K562 (cell line): ENCODE measurements at regions not wholly inside any gene's neighbourhood (a gene's known extent, or its start where the extent isn't known, plus 50 kb on each side); places are given as distances from the start of the nearest gene placed in this dataset.
A peak's percentile ranks its signal among the peaks of the same experiment; 100 is the strongest.

Source experiments
- ATAC-seq: fragments of 200-7000 bp; cut with Tn5 transposase; 3 replicates; pipeline ENCODE4 v1.9.1; 2020; ENCODE audit warnings: moderate library complexity
- BruUV-seq: library from RNA; stranded (reverse); fragments of 400-500 nt; replicated peaks from 2 replicates; lab custom pipeline; 2021; lab: Mats Ljungman, UMichigan
- CTCF ChIA-PET: fragments of 300-600 bp; formaldehyde crosslinking; extraction: SDS; loops from one replicate; lab custom pipeline; 2021; ENCODE audit warnings: low intra/inter-chr PET ratio; lab: Yijun Ruan, JAX
- POLR2A ChIA-PET: fragments of 300-600, 350-650 bp; sonication (Branson Sonifier 250); formaldehyde crosslinking; extraction: SDS; loops from one replicate; lab custom pipeline; 2021; ENCODE audit warnings: antibody characterized with exemption, inconsistent platforms; lab: Yijun Ruan, JAX
- DNase-seq, 4 experiments: peaks; one replicate each; pipeline versions ENCODE4 v3.0.0 to v3.0.0-alpha.2; 2011 to 2018; ENCODE audit warnings: low spot score in 3 of 4, mixed read lengths in 3 of 4; ENCODE audit errors: extremely low read depth in 1 of 4
- FAIRE-seq: peaks from 2 replicates; lab custom pipeline; 2011; peaks lifted over from hg19 to GRCh38; lab: Jason Lieb, UNC
- H2AFZ ChIP-seq: 2 replicates; pipeline ENCODE4 v1.6.0; 2011; ENCODE audit warnings: low read depth, low read length, control low read depth, inconsistent platforms
- H3K27ac ChIP-seq: fragments of 200-600 bp; 3 replicates; pipeline ENCODE4 v1.8.0; 2011; ENCODE audit warnings: low read depth, mild to moderate bottlenecking, control low read depth, inconsistent platforms, low read length, moderate library complexity, mixed read lengths; ENCODE audit errors: extremely low read depth
- H3K27me3 ChIP-seq, 2 experiments: fragments of 300-600 bp in 1 of 2; 2 replicates in 1 of 2; 3 replicates in 1 of 2; pipeline versions ENCODE4 v1.6.0 to v1.8.0; 2011; ENCODE audit warnings: inconsistent platforms in 2 of 2, low read length in 2 of 2, mild to moderate bottlenecking in 1 of 2, mixed read lengths in 1 of 2, moderate library complexity in 1 of 2; ENCODE audit not compliant: control insufficient read depth in 2 of 2, insufficient read depth in 2 of 2
- H3K36me3 ChIP-seq: fragments of 300-600 bp; 3 replicates; pipeline ENCODE4 v1.8.0; 2011; ENCODE audit warnings: mild to moderate bottlenecking, low read length, inconsistent platforms; ENCODE audit not compliant: control insufficient read depth, insufficient read depth
- H3K4me1 ChIP-seq, 2 experiments: fragments of 200-600 bp in 1 of 2; replicated peaks in 1 of 2; 2 replicates in 1 of 2; 3 replicates in 1 of 2; pipeline versions ENCODE4 v1.5.1 to v1.8.0; 2011; ENCODE audit warnings: inconsistent platforms in 2 of 2, low read length in 2 of 2, mild to moderate bottlenecking in 1 of 2, mixed read lengths in 1 of 2, moderate library complexity in 1 of 2; ENCODE audit not compliant: control insufficient read depth in 2 of 2, insufficient read depth in 2 of 2
- H3K4me2 ChIP-seq: 2 replicates; pipeline ENCODE4 v1.6.1; 2011; ENCODE audit warnings: low read length, control low read depth, inconsistent platforms, mixed read lengths; ENCODE audit not compliant: insufficient read depth
- H3K4me3 ChIP-seq: fragments of 200-600 bp; sonication (generic), shearing (Covaris generic); 2 replicates; pipeline ENCODE4 v1.5.1; 2016; ENCODE audit warnings: control low read depth, inconsistent platforms
- H3K79me2 ChIP-seq: fragments of 200-600 bp; 3 replicates; pipeline ENCODE4 v1.8.0; 2011; ENCODE audit warnings: low read length, inconsistent platforms; ENCODE audit not compliant: control insufficient read depth, insufficient read depth
- H3K9ac ChIP-seq, 2 experiments: 2 replicates each; pipeline versions ENCODE4 v1.6.0 to v1.6.1; 2011; ENCODE audit warnings: low read depth in 2 of 2, low read length in 2 of 2, control low read depth in 1 of 2, inconsistent platforms in 1 of 2, mild to moderate bottlenecking in 1 of 2, mixed read lengths in 1 of 2; ENCODE audit not compliant: insufficient read depth in 1 of 2
- H3K9me1 ChIP-seq: one replicate; pipeline ENCODE4 v1.6.0; 2011; ENCODE audit warnings: inconsistent platforms, mild to moderate bottlenecking, low read length, moderate library complexity; ENCODE audit not compliant: control insufficient read depth, insufficient read depth
- H3K9me3 ChIP-seq: replicated peaks from 2 replicates; pipeline ENCODE4 v1.5.1; 2011; ENCODE audit warnings: low read depth, low read length, inconsistent platforms; ENCODE audit not compliant: control insufficient read depth, insufficient read depth
- H4K20me1 ChIP-seq: replicated peaks from 2 replicates; pipeline ENCODE4 v1.6.1; 2011; ENCODE audit warnings: low read length, inconsistent platforms, mixed read lengths; ENCODE audit not compliant: control insufficient read depth, insufficient read depth
- ARID2 ChIP-seq: fragments of 450-650 bp; IDR thresholded peaks from 2 replicates; pipeline ENCODE4 v1.6.1; 2017; ENCODE audit warnings: antibody characterized with exemption, mild to moderate bottlenecking
- BRF2 ChIP-seq: IDR thresholded peaks from 3 replicates; pipeline ENCODE4 v1.6.1; 2011; ENCODE audit warnings: borderline replicate concordance, mild to moderate bottlenecking; ENCODE audit not compliant: insufficient read length, insufficient read depth
- FOXP4 ChIP-seq: sonication (generic); formaldehyde crosslinking; IDR thresholded peaks from 2 replicates; pipeline ENCODE4 v1.8.0; 2022; ENCODE audit warnings: mild to moderate bottlenecking, missing genetic modification reagents, borderline replicate concordance
- MEF2D ChIP-seq: conservative IDR thresholded peaks from 2 replicates; pipeline ENCODE4 v1.6.1; 2016; ENCODE audit warnings: low read depth, missing genetic modification characterization, missing compliant biosample characterization
- NFRKB ChIP-seq: fragments of 450-650 bp; IDR thresholded peaks from 2 replicates; pipeline ENCODE4 v1.6.1; 2016; ENCODE audit warnings: low read depth
- RBM25 ChIP-seq: fragments of 200-400 bp; formaldehyde crosslinking; IDR thresholded peaks from 2 replicates; pipeline ENCODE4 v1.6.1; 2018; ENCODE audit warnings: low read length, low read depth, moderate library complexity; ENCODE audit not compliant: severe bottlenecking
- STAT6 ChIP-seq: sonication (generic); formaldehyde crosslinking; IDR thresholded peaks from 2 replicates; pipeline ENCODE4 v1.8.1; 2023; ENCODE audit warnings: mild to moderate bottlenecking, missing genetic modification reagents
- TCF7L2 ChIP-seq: fragments of 150-350 bp; IDR thresholded peaks from 2 replicates; pipeline ENCODE4 v1.6.1; 2016; ENCODE audit warnings: low read depth, mild to moderate bottlenecking, low read length, moderate library complexity
- ZNF134 ChIP-seq: fragments of 250-450 bp; sonication (Bioruptor Pico); conservative IDR thresholded peaks from 2 replicates; pipeline ENCODE4 v1.4.0; 2020
- ZNF146 ChIP-seq: IDR thresholded peaks from one replicate; pipeline ENCODE4 v1.6.1; 2018; ENCODE audit warnings: missing compliant biosample characterization; ENCODE audit not compliant: unreplicated experiment
- WGBS: fragments of 100-300 bp; shearing (Covaris generic); methylation state at CpG from one replicate; pipeline ENCODE4 v1.1.6; 2016; ENCODE audit warnings: low coverage, mixed read lengths; ENCODE audit not compliant: insufficient coverage; ENCODE audit errors: missing lambda C conversion rate; 5-methylcytosine and 5-hydroxymethylcytosine counted together
- in situ Hi-C: fragments of 300-500 bp; cut with MboI; formaldehyde crosslinking; loops from 4 replicates; pipeline ENCODE4 v1.15.0; 2018; ENCODE audit warnings: inconsistent platforms, mixed read lengths
- intact Hi-C: fragments of 100-400 bp; cut with micrococcal nuclease; formaldehyde crosslinking; loops from 2 replicates; pipeline ENCODE4 v1.14.2; 2022

GRCh38 chr20:37456948-37457347 lies 64.1 kb upstream of the NNAT start:
- Histone ChIP-seq H4K20me1 (no peaks in the 10 kb centered on the region), H3K36me3 (no peaks in the 10 kb centered on the region), H2AFZ (no peak overlapping the region), H3K27me3 (peaks cover 2 to 22% of the 10 kb centered on the region in 2 experiments; a peak in 4 of 5 replicates), H3K9ac (no peak overlapping the region), H3K4me2 (no peak overlapping the region), H3K27ac (no peak overlapping the region), H3K9me3 (no peaks in the 10 kb centered on the region), H3K79me2 (no peaks in the 10 kb centered on the region), H3K9me1 (no peaks in the 10 kb centered on the region), H3K4me3 (no peak overlapping the region), H3K4me1 (no peaks in the 10 kb centered on the region)
- FAIRE-seq (no peak), ATAC-seq (no peak), DNase-seq (no peak)
- CTCF ChIA-PET, result no interaction called here
- in situ Hi-C loops (no loop called here), intact Hi-C loops (no loop called here)
- WGBS, result 0% methylated on average over 2 of the region's 2 CpGs
- TF ChIP-seq RBM25 (peak; percentile 28), ZNF146 (CRISPR knock-in tag) (peak; percentile 82), TCF7L2 (no peak)
- POLR2A ChIA-PET, result interaction anchor here (0.6 kb wide), 1 partner anchor 17 kb away, joined by 4 read pairs; no protein-coding TSS in a partner anchor
- no TSS peak for BruUV-seq

- CTCF ChIA-PET, result no interaction called here
- no peak overlapping the region for H3K9ac ChIP-seq
- no peaks in the 10 kb centered on the region for H3K79me2 ChIP-seq
- peaks cover 4 to 25% of the 10 kb centered on the region in 2 experiments; a peak in 4 of 5 replicates for H3K27me3 ChIP-seq
- FAIRE-seq (no peak), ATAC-seq (no peak), DNase-seq (no peak)
- H3K4me3 ChIP-seq, result no peak overlapping the region
- in situ Hi-C loops, result no loop called here
- intact Hi-C loops, result no loop called here
- H3K9me3 ChIP-seq, result no peaks in the 10 kb centered on the region
- no peaks in the 10 kb centered on the region for H4K20me1 ChIP-seq
- 0% methylated on average over 2 of the region's 2 CpGs for WGBS
- no peaks in the 10 kb centered on the region for H3K9me1 ChIP-seq
- POLR2A ChIA-PET, result interaction anchor here (1.0 kb wide), 1 partner anchor 15 kb away, joined by 3 read pairs; no protein-coding TSS in a partner anchor
- no peak overlapping the region for H3K4me2 ChIP-seq
- H2AFZ ChIP-seq, result no peak overlapping the region
- no TSS peak for BruUV-seq
- H3K4me1 ChIP-seq, result no peaks in the 10 kb centered on the region
- no peak overlapping the region for H3K27ac ChIP-seq
- H3K36me3 ChIP-seq, result no peaks in the 10 kb centered on the region
- TF ChIP-seq ARID2 (no peak), MEF2D (tag) (no peak), FOXP4 (CRISPR knock-in tag) (no peak), NFRKB (no peak), ZNF134 (CRISPR knock-in tag) (no peak), STAT6 (no peak), BRF2 (no peak)
Observed at GRCh38 chr20:37457921-37458320, 63.1 kb upstream of the NNAT start.
